HG02678 (cell line): ENCODE measurements at regions not wholly inside any gene's neighbourhood (a gene's known extent, or its start where the extent isn't known, plus 50 kb on each side); places are given as distances from the start of the nearest gene placed in this dataset.
A peak's percentile ranks its signal among the peaks of the same experiment; 100 is the strongest.

Experiments used
- ATAC-seq: cut with Tn5 transposase; IDR thresholded peaks from one replicate; pipeline ENCODE4 v1.9.1; 2021; ENCODE audit warnings: mild to moderate bottlenecking, moderate library complexity; ENCODE audit not compliant: unreplicated experiment

GRCh38 chr3:72411843-72412242 lies 436.4 kb downstream of the SHQ1 start:
- ATAC-seq = no peak

GRCh38 chr3:72411126-72411525 lies 437.1 kb downstream of the SHQ1 start:
- no peak for ATAC-seq

- ATAC-seq = no peak
These were observed 439.1 kb downstream of the SHQ1 start for GRCh38 chr3:72408983-72409779.

- ATAC-seq = no peak
These were observed 440.5 kb downstream of the SHQ1 start for GRCh38 chr3:72407766-72408165.

GRCh38 chr3:72405943-72406566 lies 442.2 kb downstream of the SHQ1 start:
- no peak for ATAC-seq

GRCh38 chr3:72401005-72401545 lies 447.2 kb downstream of the SHQ1 start:
- ATAC-seq = no peak

GRCh38 chr3:72398781-72399180 lies 449.5 kb downstream of the SHQ1 start:
- ATAC-seq = no peak

GRCh38 chr3:72397586-72397985 lies 450.7 kb downstream of the SHQ1 start:
- ATAC-seq = no peak

- no peak for ATAC-seq
These were observed 451.3 kb downstream of the SHQ1 start for GRCh38 chr3:72396899-72397298.

GRCh38 chr3:72395776-72396311 lies 452.4 kb downstream of the SHQ1 start:
- ATAC-seq = no peak

- ATAC-seq = no peak
These were observed 454.8 kb downstream of the SHQ1 start for GRCh38 chr3:72393455-72393854.

- no peak for ATAC-seq
These were observed 456.6 kb downstream of the SHQ1 start for GRCh38 chr3:72391659-72392058.

GRCh38 chr3:72390841-72391240 lies 457.4 kb downstream of the SHQ1 start:
- no peak for ATAC-seq

- no peak for ATAC-seq
These were observed 459.6 kb downstream of the SHQ1 start for GRCh38 chr3:72388644-72389043.

GRCh38 chr3:72388117-72388516 lies 460.1 kb downstream of the SHQ1 start:
- ATAC-seq = no peak

GRCh38 chr3:72386327-72387000 lies 461.8 kb downstream of the SHQ1 start:
- no peak for ATAC-seq

- no peak for ATAC-seq
These were observed 463.1 kb downstream of the SHQ1 start for GRCh38 chr3:72385167-72385566.

GRCh38 chr3:72384602-72385001 lies 463.6 kb downstream of the SHQ1 start:
- peak; percentile 68 for ATAC-seq

- no peak for ATAC-seq
These were observed 464.4 kb downstream of the SHQ1 start for GRCh38 chr3:72383883-72384282.

GRCh38 chr3:72383230-72383629 lies 465.0 kb downstream of the SHQ1 start:
- ATAC-seq = no peak

GRCh38 chr3:72382460-72382859 lies 465.8 kb downstream of the SHQ1 start:
- ATAC-seq = no peak
